Epithelial cell of proximal tubule (primary cell): ENCODE measurements at regions not wholly inside any gene's neighbourhood (a gene's known extent, or its start where the extent isn't known, plus 50 kb on each side); places are given as distances from the start of the nearest gene placed in this dataset.
"Not testable (repeated sequence)": the region's sequence is repeated elsewhere in the genome, so short reads cannot be mapped to it uniquely, and the experiment has no call there.

Source experiments
- DNase-seq: peaks from one replicate; pipeline ENCODE4 v3.0.0-alpha.2; 2011; ENCODE audit warnings: low read depth
- H3K4me3 ChIP-seq: 2 replicates; pipeline ENCODE4 v1.5.1; 2011; ENCODE audit warnings: low read depth, mild to moderate bottlenecking, low read length
- TF ChIP-seq, protein P1 (sequence below): conservative IDR thresholded peaks from 2 replicates; pipeline ENCODE4 v1.5.1; 2012; ENCODE audit warnings: low read depth, mild to moderate bottlenecking, low read length

DNA sequence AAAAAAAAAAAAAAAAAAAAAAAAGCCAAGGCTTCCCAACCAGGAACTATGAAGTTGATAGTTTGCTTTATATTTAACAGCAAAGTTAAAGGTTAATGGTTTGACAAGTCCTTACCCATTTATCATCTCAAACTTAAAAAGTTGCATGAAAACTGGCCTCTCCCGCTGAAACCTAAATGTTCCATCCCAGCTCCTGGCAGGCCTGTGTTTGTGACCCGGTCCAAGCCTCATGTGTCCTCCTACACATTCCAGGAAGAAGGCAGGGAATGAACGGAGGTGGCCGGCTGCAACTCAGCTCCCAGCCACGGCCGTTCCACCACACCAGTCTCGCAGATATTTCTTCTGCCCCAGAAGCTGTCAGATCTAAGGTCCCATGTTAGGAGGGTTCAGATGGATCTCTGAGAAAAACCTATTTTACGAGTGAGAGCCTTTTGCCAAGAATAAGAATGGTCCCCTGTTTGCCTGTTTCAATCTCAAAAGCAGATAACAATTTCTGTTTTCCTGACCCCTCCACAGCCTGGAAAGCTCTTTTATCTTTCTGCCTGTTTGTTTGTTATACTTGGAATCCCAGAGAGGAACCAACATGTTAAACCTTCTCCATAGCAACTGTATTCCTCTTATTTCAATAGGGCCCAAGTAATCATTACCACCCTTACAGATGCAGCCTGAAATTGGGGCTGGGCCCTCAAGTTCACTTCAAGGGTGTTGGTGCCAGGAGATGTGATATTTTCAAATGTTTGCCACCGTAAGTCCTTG, 56.5 kb downstream of the KCTD12 start:
- TF ChIP-seq, protein P1, sequence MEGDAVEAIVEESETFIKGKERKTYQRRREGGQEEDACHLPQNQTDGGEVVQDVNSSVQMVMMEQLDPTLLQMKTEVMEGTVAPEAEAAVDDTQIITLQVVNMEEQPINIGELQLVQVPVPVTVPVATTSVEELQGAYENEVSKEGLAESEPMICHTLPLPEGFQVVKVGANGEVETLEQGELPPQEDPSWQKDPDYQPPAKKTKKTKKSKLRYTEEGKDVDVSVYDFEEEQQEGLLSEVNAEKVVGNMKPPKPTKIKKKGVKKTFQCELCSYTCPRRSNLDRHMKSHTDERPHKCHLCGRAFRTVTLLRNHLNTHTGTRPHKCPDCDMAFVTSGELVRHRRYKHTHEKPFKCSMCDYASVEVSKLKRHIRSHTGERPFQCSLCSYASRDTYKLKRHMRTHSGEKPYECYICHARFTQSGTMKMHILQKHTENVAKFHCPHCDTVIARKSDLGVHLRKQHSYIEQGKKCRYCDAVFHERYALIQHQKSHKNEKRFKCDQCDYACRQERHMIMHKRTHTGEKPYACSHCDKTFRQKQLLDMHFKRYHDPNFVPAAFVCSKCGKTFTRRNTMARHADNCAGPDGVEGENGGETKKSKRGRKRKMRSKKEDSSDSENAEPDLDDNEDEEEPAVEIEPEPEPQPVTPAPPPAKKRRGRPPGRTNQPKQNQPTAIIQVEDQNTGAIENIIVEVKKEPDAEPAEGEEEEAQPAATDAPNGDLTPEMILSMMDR = no peak
- no peak for DNase-seq
- no peak overlapping the region for H3K4me3 ChIP-seq

DNA sequence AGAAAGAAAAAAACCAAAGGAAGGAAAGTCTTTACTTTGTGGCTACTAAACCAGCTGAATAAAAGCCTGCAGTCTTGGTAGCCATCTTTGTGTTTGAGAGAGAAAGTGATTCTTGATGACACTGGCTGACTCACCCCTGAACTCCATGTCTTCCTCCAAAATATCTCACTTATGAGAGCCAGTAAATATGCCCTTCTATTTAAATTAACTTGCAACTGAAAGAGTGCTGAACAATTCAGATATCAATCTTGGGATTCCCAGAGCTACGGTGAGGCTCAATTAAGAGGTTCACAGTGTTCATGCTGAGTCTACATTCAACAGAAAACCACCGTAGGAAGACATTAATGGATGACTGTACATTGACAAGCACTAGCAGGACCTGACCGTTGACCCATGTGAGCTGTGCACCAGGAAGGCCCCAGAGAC, 57.9 kb downstream of the KCTD12 start:
- DNase-seq = no peak
- no peak overlapping the region for H3K4me3 ChIP-seq
- TF ChIP-seq, protein P1 = no peak

DNA sequence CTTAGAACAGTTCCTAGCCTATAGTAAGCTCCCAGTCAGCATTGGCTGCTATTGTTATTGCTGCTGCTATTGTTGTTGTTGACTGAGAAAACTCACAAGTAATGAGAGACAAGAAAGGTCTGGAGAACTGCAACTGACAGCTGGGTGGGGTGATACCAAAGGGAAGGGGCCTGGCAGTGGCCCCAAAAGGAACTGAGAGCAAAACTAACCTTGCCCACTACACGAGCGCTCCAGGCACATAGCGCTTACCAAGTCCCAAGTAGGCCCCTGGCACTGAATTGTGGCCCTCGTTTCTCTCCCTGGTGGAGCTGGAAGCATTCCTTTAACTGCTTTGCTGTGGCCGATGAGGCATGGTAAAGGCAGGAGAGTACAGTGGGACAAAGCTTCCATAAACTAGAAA, 59.7 kb downstream of the KCTD12 start:
- no peak for DNase-seq
- TF ChIP-seq, protein P1 = no peak
- H3K4me3 ChIP-seq = no peak overlapping the region

DNA sequence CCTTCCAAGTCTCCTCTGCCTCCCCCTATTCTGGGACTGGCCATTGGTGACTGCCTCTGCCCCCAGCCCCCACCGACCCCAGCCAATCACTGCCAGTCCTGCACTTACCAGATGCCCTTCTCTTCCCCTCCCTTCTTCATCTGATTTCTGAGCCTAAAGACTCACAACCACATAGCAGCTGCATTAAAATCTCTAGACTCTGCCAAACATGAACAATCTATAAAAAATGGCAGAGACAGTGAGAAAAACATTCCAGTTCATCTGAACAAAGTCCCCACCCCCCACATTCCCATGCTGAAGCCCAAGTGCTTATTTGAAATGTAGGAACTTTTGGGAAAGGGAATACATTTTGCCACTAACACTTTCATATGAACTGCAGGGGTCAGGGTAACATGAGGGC, 60.8 kb downstream of the KCTD12 start:
- DNase-seq = no peak
- TF ChIP-seq, protein P1 = no peak
- no peak overlapping the region for H3K4me3 ChIP-seq

DNA sequence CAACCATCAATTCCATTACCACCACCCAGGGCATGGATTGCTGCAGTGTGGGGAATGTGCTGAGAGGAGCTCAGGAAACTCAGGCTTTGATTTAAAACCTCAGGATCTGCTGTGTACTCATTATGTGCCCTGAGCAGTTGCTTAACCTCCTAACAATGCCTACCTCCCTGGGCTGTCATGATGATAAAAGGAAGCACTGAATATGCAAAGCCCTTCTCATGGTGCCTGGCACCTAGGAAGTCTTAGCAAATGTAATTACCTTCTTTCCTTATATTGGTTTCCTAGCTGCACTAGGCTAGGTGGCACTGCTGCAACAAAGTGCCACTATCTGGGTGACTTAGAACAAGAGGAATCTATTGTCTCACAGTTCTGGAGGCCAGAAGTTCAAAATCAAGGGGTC, 62.2 kb downstream of the KCTD12 start:
- H3K4me3 ChIP-seq = no peak overlapping the region
- no peak for DNase-seq
- TF ChIP-seq, protein P1 = peak; percentile 9

DNA sequence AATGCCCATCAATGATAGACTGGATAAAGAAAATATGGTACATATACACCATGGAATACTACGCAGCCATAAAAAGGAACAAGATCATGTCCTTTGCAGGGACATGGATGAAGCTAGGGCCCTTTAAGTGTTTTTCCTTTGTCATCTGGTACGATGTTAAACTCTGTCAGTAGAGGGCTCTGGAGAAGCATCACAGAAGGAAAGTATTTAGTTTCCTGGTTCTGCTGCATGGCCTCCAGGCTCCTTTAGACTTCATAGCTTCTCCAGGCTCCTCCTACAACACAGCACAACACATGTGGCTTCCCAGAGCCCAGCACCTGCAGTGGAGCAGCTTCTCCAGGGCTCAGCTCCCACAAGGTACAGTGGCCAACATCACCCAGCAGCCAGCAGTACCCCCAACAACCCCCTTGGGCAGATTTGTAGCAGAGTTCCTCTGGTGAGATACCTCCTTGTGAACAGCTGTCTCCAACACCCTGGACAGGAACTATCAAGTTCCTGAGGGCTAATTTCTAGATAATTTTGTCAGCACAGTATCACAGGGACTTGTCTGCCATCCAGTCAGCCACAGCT, 63.4 kb downstream of the KCTD12 start:
- no peak overlapping the region for H3K4me3 ChIP-seq
- DNase-seq = peak; percentile 16
- TF ChIP-seq, protein P1 = peak; percentile 60

DNA sequence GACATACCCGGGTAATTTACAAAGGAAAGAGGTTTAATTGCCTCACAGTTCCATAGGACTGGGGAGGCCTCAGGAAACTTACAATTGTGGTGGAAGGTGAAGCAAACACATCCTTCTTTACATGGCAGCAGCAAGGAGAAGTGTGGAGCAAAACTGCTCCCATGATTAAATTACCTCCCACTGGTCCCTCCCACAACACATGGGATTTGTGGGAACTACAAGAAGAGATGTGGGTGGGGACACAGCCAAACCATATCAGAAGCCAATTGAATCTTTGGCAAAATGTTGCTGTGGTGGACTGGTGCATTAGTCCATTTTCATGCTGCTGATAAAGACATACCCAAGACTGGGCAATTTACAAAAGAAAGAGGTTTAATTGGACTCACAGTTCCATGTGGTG, 65.0 kb downstream of the KCTD12 start:
- DNase-seq, H3K4me3 ChIP-seq: not testable (repeated sequence)
